Right ventricle myocardium superior (tissue), 1 donor: ENCODE measurements at regions not wholly inside any gene's neighbourhood (a gene's known extent, or its start where the extent isn't known, plus 50 kb on each side); places are given as distances from the start of the nearest gene placed in this dataset.
"Not testable (repeated sequence)": the region's sequence is repeated elsewhere in the genome, so short reads cannot be mapped to it uniquely, and the experiment has no call there.

ENCODE experiments used
- ATAC-seq: fragments of 200-7000 bp; cut with Tn5 transposase; one replicate; pipeline ENCODE4 v1.9.1; 2020; ENCODE audit warnings: mild to moderate bottlenecking; ENCODE audit not compliant: poor library complexity
- DNase-seq: peaks from one replicate; pipeline ENCODE4 v3.0.0-alpha.2; 2020
- intact Hi-C: fragments of 100-400 bp; cut with DNase I; formaldehyde crosslinking; loops from one replicate; pipeline ENCODE4 v1.11.2; 2022
- donor health status: DM: no; HTN: yes; CAD: no; lungs with severe emphysema.

DNA sequence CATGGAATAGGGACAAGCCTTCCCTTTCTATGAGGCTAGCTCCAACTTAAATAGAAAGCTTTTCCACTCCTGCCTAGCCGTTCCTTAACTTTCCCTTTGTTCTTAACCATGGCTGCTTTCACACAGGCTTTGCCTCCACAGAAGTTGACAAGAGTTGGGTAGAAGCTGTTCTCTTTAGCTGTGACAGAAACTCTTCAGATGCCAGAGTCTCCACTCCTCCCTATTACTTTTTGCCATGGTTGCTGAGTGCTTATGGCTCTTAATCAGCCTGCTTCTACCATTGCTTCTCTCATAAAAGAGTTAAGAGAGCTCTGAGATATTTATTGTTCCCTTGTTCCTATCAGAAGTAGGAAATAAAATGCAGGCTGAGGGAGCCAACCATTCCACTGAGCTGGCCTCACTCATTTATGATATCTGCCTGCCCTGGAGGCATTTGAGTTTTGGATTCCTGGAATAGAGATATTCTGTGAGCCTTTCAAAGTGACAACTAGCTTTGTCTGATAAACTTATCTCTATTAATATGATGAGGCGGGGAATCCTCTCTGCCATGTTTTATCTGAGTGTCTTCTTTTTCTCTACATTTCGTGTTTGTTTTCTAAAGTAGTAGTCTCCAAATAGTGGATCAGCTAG lies 162.6 kb downstream of the DMAC1 start:
- no peak for DNase-seq
- ATAC-seq = no peak
- intact Hi-C loops = no loop called here

DNA sequence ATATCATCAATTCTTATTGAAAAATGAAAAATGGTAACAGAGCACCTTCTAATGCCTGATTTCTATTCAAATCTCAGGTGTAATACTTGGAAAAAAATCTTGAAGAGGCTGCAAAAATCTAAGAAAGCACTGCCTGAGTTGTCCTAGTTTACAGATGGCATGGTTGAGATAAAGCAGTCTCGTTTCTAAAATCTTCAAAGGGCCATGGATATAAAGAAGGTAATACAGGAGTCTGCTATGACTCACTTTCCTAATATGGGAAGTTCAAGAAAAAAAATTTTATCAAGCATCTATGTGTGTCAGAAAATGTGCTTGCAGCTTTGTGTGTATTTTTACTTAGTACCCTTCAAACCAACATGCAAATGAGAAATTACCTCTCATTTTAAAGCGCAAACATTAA lies 163.3 kb downstream of the DMAC1 start:
- intact Hi-C loops = no loop called here
- DNase-seq (no peak), ATAC-seq (no peak)

DNA sequence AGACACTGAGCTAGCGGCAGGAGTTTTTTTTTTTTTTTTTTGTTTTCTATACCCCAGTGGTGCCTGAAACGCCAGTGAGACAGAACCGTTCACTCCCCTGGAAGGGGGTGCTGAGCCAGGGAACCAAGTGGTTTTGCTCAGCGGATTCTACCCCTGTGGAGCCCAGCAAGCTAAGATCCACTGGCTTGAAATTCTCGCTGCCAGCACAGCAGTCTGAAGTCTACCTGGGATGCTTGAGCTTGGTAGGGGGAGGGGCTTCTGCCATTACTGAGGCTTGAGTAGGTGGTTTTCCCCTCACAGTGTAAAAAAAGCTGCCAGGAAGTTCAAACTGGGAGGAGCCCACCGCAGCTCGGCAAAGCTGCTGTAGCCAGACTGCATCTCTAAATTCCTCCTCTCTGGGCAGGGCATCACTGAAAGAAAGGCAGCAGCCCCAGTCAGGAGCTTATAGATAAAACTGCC lies 173.0 kb downstream of the DMAC1 start:
- DNase-seq, ATAC-seq, intact Hi-C loops: not testable (repeated sequence)

DNA sequence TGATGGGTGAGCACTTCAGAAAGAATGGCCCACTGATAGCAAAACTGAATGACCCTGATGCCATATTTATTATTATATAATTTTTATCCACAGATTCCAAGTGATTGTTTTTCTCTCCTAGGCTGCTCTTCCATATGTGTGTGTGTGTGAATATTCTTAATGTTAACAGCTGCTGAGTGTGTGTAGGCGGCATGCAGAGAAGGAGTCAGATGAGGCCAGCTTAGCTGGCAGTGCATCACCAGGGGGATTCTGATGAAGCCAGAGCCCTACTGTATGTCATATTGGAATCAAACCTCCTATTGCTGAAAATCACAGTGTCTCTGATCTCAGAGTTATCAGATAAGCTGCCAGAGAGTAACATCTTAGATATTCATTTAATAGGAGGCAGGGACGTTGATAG lies 177.1 kb downstream of the DMAC1 start:
- intact Hi-C loops = no loop called here
- DNase-seq = no peak
- no peak for ATAC-seq

DNA sequence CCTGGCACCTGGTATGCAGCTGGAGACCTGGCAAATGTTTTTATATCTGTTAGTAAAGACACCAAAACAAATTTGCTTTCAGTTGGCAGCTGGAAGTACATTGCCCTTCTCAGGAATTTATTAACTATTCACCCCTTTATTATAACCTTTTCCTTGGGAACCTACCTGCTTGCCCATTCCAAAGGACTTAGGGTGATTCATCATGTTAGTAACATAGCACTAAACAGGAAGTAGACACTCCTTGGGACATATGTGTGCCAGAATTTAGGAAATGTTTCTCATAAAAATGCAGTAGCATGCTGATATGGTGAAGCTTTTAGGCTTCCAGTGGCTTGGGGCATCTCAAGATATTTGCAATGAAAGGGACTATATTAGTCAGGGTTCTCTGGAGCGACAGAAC lies 184.2 kb downstream of the DMAC1 start:
- ATAC-seq (no peak), DNase-seq (no peak)
- intact Hi-C loops = no loop called here

DNA sequence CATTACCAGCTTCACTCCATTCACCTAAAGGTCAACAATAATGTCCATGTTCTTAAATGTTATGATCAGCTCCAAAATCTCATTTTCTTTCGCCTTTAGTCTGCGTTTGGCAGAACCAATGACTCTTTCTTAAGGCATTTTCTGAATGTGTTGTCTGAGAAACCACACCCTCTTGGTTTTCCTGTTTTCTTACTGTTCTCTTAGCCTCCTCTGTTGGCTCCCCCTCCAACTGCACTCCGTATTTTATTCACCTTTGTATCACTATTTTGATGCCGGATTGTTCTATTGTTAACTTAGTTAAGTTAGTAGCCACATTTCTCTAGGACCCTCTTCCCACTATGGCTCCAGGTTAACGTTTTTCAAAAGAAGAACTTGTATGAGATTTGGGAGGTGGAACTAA lies 185.6 kb downstream of the DMAC1 start:
- DNase-seq = no peak
- intact Hi-C loops = no loop called here
- ATAC-seq = no peak

DNA sequence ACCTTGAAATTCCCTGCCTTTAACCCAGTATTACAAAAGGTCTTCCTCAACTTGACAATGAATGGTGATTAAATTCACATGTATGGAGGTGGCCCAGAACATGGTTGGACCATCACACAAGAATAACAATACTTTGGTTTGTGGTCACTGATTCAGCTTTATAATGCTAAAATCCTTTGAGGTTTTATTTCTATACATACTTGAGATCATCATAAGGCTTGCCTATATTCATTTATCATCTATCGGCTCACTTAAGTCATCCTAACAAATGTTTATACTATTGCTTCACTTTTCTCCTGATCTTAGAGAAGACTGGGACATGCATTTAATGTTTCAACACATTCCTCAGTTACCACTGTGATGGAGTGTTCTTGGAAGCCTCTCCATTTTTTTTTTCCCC lies 191.3 kb downstream of the DMAC1 start:
- ATAC-seq (no peak), DNase-seq (no peak)
- intact Hi-C loops = no loop called here

DNA sequence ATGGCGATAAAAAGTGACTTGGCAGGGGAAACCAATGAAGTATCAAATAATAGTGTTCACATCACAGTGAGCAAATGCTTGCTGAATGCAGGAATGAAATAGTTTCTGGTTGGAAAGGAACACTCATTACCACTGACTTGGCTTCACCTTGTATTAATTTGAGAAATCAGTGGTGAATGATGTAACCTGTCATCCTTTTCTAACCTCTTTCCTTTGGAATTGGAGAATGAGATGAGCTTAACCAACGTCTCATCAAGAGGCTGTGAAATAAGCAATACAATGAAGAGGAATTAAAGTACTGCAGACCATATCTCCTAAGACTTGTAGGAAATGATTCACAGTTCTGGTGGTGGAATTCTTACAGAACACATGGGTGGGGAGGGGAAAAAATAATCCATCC lies 192.2 kb downstream of the DMAC1 start:
- ATAC-seq = no peak
- no peak for DNase-seq
- intact Hi-C loops = no loop called here

DNA sequence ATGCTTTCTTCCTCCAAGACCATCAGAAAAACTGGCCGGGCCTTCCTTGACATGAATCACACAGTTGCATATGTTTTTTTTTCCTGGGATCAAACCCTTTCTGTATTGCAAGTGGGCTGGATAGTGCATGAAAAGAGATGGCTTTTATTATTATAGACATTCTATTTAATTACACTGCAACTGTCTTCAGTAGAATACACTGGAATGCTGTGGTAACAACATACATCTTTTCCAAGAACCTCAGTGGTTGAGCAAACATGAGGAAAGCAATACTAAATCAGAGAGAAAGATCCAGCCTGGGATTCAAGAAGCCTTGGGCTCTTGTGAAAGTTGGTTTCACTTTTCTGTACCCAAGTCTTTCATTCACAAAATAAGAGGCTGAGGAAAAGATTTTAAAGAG lies 193.0 kb downstream of the DMAC1 start:
- no peak for DNase-seq
- intact Hi-C loops = no loop called here
- no peak for ATAC-seq

DNA sequence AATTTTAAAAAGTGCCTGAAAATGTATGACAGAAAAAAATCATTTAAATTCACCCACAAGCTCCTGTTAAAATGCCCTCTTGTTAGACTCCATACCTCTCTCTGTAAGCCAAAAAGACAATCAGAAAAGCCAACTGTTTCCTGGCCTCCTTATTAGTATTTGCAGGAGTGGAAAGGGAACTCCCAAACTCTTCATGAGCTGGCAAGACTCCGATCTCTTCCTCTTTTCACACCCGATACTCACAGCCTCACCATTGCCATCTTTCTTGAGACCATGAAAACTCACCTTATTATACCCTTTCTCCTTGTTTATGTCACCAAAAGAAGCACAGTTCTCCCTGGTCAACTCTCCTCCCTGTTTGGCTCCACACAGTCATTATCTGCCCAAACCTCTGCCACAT lies 197.8 kb downstream of the DMAC1 start:
- intact Hi-C loops = no loop called here
- ATAC-seq (no peak), DNase-seq (no peak)

DNA sequence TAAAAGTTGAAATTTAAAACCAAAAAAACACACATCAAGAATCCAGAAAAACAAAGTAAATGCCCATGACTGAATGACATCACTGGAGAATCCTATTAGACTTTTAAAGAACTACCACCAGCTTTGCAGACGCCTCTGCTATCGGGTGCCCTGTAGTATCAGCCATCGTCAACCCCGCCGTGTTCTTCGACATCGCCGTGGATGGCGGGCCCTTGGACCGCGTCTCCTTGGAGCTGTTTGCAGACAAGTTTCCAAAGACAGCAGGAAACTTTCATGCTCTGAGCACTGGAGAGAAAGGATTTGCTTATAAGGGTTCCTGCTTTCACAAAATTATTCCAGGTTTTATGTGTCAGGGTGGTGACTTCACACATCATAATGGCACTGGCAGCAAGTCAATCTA lies 201.9 kb downstream of the DMAC1 start:
- no peak for ATAC-seq
- DNase-seq = no peak
- intact Hi-C loops = no loop called here

DNA sequence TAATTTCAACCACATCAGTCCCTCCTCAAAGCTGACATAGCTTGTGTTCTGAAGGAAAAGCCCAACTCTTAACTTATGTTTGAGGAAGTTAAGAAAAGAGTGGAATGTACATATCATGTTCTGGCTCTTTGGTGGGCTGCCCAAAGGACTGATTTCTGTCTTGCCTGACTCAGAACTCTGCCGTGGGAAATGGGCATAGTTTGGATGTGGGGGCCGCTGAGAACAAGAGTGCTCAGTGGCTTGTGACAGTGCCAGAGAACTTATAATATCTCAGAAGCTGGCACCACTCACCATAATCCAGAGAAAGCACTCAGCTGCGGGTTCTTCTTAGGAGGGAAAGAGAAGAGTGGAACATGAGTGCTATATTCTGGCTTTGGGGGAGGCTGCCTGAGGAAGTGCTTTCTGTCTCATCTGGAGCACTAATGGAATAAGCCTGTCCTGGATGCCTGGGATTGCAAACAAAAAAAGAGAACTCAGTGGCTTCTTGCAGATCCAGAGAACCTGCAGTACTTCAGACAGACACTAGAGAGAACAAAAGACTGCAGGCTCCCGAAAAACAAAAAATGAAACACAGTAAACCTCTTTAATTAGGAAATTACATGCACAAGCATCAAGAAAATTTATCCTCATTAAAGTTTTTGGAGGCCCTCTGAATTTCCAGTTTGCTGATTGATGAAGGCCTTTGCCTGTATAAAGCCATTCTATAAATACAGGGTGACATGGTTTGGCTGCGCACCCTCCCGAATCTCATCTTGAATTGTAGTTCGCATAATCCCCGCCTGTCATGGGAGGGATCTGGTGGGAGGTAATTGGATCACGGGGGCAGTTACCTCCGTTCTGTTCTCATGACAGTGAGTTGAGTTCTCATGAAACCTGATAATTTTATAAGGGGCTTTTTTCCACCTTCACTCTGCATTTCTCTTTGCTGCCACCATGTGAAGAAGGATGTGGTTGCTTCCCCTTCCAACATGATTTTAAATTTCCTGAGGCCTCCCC lies 207.0 kb downstream of the DMAC1 start:
- intact Hi-C loops = no loop called here
- DNase-seq (no peak), ATAC-seq (no peak)

DNA sequence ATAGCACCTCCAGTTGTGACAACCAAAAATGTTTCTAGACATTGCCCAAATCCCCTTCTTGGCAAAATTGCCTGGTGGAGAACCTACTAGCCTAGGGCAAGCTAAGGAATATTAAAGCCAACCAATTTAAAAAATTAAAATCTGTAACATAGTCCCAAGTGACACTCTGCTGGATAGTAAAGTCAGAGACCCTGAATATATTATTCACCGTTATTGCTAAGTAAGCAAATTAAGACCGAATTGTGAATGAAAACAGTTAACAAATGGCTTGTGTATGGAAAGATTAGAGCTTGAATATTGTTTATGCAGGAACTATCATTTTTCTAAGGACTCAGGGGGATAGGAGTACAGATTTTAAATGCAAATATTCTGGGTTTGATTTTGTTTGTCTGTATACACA lies 208.1 kb downstream of the DMAC1 start:
- DNase-seq (no peak), ATAC-seq (no peak)
- intact Hi-C loops = no loop called here

DNA sequence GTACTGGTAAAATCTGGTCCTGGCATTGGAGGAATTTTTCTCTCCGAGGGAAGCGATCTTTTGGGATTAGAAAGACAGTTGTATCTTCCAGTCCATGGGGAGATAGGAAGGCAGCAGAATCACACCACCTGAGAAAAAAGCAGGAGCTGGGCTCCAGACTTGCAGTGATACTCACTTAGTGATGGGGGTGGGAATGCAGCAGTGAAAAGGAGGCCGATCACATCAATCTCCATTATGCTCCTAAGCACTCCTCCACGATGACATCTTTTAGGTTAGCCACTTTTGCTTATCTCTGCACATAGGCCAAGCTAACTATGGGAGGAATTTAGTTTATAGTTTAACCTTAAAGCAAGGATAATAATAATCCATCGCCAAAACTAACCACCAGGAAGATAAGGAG lies 219.0 kb downstream of the DMAC1 start:
- no peak for DNase-seq
- intact Hi-C loops = no loop called here

DNA sequence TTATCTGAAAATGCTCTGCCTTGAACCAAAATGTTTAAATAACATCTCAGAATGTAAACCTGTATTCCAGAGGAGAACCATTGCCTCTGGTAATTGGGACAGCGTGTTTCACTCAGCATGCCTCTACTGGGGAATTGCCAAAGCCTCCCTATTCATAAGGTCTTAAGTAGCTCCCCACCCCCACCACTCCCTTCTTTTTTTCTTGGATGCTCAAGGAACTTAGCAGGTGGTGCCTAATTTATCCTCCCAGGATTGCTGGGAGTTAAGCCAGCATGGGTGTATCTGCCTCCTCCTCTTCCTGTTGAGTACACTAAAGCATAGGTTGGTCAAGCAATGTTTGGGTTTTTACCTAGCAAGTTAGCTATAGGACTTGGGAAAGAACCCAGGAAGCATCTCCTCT lies 220.2 kb downstream of the DMAC1 start:
- intact Hi-C loops = no loop called here
- ATAC-seq (no peak), DNase-seq (no peak)

More for the DNA sequence above, 219.0 kb downstream of the DMAC1 start:
- no peak for ATAC-seq

DNA sequence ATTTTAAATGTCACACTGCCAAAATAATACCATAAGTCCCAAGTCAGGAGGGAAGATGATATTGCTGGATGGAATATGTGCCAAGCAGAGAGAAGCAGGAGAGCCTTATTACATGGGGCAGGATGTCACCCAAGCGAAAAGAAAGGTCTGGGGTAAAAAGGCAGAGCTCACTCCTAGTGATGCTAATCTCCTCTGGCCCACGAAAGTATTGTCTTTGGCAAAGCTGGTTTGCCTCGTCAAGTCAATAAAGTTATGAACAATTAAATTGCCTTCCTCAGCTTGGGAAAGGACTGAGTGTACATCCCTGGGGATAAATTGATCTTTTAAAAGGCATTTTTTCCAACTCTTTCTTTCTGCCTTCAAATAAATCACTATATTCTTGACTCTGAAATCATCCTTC lies 220.6 kb downstream of the DMAC1 start:
- DNase-seq (no peak), ATAC-seq (no peak)
- intact Hi-C loops = no loop called here

DNA sequence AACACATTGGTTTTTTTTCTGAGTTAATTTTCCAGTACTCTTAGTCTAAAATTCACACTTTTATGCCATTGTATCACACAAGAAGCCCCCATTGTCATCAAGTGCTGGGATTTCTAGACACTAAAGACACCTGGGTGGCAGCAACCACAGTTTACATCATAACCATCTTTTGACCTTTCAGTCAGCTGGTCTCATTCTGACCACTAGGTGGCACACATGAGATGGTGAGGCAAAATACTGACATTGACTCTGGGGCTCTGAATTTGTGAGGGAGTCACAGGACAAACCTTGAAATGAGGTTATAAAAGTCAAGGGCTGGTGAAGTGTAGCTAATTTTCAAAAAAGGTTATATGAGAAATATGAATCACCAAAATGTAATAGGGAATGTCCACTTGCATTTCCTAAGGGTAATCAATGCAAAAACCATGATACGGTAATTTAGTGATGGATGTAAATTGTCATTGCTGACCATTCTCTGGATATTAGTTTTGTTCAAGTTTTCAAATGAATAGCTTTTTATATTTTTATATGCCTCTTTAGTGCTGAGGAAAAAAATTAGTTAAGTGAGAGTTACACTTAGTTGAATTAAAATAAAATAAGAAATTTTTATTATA lies 229.4 kb downstream of the DMAC1 start:
- DNase-seq = no peak
- intact Hi-C loops = no loop called here
- peak; percentile 65 for ATAC-seq

DNA sequence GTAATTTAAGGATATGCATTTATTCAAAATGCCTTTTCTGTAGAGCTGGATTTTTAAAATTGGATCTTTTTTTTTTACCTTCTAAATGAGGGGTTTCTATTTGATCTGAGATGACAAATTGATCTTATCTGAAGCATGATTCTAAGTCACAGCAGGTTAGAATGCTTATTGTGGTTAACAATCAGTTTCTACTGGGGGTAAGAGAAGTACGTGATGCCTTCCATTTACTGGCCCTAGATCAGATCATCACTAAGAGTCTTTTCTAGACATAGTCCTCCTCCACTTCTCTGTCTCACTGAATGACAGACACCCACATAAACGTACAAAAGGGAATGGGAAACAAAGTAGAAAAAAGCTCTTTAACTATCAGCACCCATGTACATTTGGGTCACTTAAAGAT lies 231.9 kb downstream of the DMAC1 start:
- intact Hi-C loops = no loop called here
- ATAC-seq (no peak), DNase-seq (no peak)

DNA sequence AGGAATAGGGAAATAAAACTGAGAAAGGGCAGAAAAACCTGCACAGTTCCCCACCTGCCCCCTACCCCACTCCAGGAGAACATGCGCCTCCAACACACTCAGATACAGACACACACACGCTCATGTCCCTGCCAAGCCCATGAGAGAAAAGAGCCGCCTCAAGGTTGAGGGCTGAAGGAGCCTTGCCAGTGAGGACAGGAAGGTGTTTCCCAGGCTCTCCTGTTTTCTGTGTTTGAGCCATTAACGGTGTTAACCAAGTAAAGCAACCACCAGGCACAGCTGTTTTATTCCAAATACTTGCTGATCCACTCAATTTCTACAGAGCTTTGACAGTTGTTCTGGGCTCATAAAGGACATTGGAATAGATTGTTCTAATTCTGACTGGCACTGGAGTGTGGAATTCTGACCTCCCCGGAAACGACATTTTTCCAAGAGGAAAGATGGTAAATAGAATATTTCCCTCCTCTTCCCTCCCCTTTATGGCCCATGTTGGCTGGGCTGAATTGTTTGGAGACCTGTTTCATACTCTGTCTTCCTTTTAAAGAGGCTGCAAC lies 238.0 kb downstream of the DMAC1 start:
- ATAC-seq (no peak), DNase-seq (no peak)
- intact Hi-C loops = no loop called here
